Astrocyte of the cerebellum (primary cell): ENCODE measurements at regions not wholly inside any gene's neighbourhood (a gene's known extent, or its start where the extent isn't known, plus 50 kb on each side); places are given as distances from the start of the nearest gene placed in this dataset.

Experiments used
- DNase-seq: peaks from one replicate; pipeline ENCODE4 v3.0.0-alpha.2; 2011; ENCODE audit warnings: low read depth
- H3K4me3 ChIP-seq: 2 replicates; pipeline ENCODE4 v1.5.1; 2011; ENCODE audit warnings: mild to moderate bottlenecking, low read depth, low read length, moderate library complexity
- in situ Hi-C: cut with HindIII; loops from 2 replicates; pipeline ENCODE4 v1.10.0; 2017; ENCODE audit warnings: low sequenced_read_pairs
- TF ChIP-seq, protein P1 (sequence below): IDR thresholded peaks from 2 replicates; pipeline ENCODE4 v1.5.1; 2012; ENCODE audit warnings: low read length, low read depth, moderate library complexity, mild to moderate bottlenecking; ENCODE audit errors: missing control alignments

DNA sequence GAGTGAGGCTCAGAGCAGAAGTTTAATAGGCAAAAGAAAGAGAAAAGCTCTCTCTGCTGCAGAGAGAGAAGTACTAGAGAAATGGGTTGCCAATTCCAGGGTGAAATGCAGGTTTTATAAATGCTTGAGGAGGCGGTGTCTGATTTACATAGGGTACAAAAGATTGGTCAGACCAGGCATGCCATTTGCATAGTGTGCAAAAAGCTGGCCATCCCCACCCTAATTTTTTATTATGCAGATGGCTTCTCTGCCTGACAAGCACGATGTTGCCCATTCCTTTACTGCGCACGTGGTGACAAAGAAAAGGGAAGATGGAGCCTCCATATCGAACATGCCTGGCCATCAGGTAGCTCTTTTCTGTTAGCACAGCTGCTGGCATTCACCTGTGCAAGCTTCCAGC is 209.3 kb upstream of the PPFIA2 start:
- in situ Hi-C loops: no loop called here
- TF ChIP-seq, protein P1, sequence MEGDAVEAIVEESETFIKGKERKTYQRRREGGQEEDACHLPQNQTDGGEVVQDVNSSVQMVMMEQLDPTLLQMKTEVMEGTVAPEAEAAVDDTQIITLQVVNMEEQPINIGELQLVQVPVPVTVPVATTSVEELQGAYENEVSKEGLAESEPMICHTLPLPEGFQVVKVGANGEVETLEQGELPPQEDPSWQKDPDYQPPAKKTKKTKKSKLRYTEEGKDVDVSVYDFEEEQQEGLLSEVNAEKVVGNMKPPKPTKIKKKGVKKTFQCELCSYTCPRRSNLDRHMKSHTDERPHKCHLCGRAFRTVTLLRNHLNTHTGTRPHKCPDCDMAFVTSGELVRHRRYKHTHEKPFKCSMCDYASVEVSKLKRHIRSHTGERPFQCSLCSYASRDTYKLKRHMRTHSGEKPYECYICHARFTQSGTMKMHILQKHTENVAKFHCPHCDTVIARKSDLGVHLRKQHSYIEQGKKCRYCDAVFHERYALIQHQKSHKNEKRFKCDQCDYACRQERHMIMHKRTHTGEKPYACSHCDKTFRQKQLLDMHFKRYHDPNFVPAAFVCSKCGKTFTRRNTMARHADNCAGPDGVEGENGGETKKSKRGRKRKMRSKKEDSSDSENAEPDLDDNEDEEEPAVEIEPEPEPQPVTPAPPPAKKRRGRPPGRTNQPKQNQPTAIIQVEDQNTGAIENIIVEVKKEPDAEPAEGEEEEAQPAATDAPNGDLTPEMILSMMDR: no peak
- H3K4me3 ChIP-seq: no peak overlapping the region
- no peak for DNase-seq

DNA sequence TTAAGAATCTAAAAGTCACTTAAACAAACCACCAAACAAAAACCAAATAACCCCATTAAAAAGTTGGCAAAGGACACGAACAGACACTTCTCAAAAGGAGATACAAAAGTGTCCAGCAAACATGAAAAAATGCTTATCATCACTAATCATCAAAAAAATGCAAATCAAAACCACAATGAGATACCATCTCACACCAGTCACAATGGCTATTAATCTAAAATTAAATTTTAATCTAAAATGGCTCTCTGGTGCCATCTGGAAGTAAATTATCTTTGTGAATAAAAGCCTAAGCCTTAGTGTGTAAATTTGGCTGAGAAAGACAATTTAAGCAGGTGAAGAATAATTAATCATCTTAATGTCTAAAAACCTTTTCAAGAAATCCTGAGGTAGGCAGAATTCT is 204.5 kb upstream of the PPFIA2 start:
- in situ Hi-C loops: no loop called here
- TF ChIP-seq, protein P1: no peak
- no peak for DNase-seq
- no peak overlapping the region for H3K4me3 ChIP-seq

GRCh38 chr12:81963026-81963425 is 203.9 kb upstream of the PPFIA2 start:
- no peak for DNase-seq
- TF ChIP-seq, protein P1: no peak
- H3K4me3 ChIP-seq: no peak overlapping the region
- in situ Hi-C loops: no loop called here

GRCh38 chr12:81962126-81962856 is 203.1 kb upstream of the PPFIA2 start:
- TF ChIP-seq, protein P1: no peak
- in situ Hi-C loops: no loop called here
- no peak for DNase-seq
- no peak overlapping the region for H3K4me3 ChIP-seq

DNA sequence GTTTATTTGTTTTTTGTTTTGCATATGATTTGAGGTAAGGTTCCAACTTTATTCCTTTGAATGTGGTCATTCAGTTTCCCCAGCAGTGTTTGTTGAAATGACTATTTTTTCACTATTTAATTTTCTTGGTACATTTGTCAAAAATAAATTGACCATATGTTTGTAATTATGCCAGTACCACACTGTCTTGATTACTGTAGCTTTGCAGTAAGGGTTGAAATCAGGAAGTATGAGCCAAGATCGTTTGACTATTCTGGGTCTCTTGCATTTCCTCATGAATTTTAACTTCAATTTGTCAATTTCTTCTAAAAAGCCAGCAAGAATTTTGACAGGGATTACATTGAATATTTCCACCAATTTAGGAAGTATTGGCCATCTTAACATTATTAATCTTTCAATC is 199.3 kb upstream of the PPFIA2 start:
- H3K4me3 ChIP-seq: no peak overlapping the region
- DNase-seq: no peak
- TF ChIP-seq, protein P1: no peak
- in situ Hi-C loops: no loop called here

- in situ Hi-C loops: no loop called here
- TF ChIP-seq, protein P1: no peak
- H3K4me3 ChIP-seq: no peak overlapping the region
- DNase-seq: no peak
Observed at GRCh38 chr12:81957631-81958030, 198.5 kb upstream of the PPFIA2 start.
